ENCODE measurements at regions not wholly inside any gene's neighbourhood (a gene's known extent, or its start where the extent isn't known, plus 50 kb on each side); places are given as distances from the start of the nearest gene placed in this dataset.

GRCh38 chr1:90807329-90807728 lies 90.2 kb upstream of the BARHL2 start:
- no peaks in the 10 kb centered on the region for H4K20me1 ChIP-seq (ENCODE audit: insufficient read depth, low read length)
- H3K36me3 ChIP-seq (replicated peaks; ENCODE audit: insufficient read depth, low read length) = no peaks in the 10 kb centered on the region
- no peak overlapping the region for H2AFZ ChIP-seq (ENCODE audit: low read length)
- H3K27me3 ChIP-seq (replicated peaks; ENCODE audit: insufficient read depth, low read length) = no peaks in the 10 kb centered on the region
- no peak overlapping the region for H3K4me2 ChIP-seq (ENCODE audit: low read depth, low read length)
- H3K79me2 ChIP-seq (ENCODE audit: low read length) = no peaks in the 10 kb centered on the region
- H3K4me3 ChIP-seq (ENCODE audit: low read length) = no peak overlapping the region
- no peak for TF ChIP-seq CTCF (IDR thresholded peaks at IDR 0.05; ENCODE audit: low read length)
- no peak for TF ChIP-seq EZH2phosphoT487 (IDR thresholded peaks at IDR 0.05; ENCODE audit: low read length)
- no peak for TF ChIP-seq EZH2 (optimal IDR thresholded peaks at IDR 0.05; ENCODE audit: low read depth, low read length)
- no peaks in the 10 kb centered on the region for H3F3A ChIP-seq (ENCODE audit: insufficient read depth, low read length)
- no peak for DNase-seq
- H3K4me1 ChIP-seq (ENCODE audit: low read length) = no peaks in the 10 kb centered on the region
- no peak overlapping the region for H3K27ac ChIP-seq (ENCODE audit: low read length)
- no peaks in the 10 kb centered on the region; the same call in 1 of the 2 replicates for H3K9me2 ChIP-seq (replicated peaks; ENCODE audit: insufficient read depth, low read length)
- H3K9me3 ChIP-seq (replicated peaks; ENCODE audit: insufficient read depth, low read length) = no peaks in the 10 kb centered on the region
- no peak overlapping the region for H3K9ac ChIP-seq (ENCODE audit: low read length)

- H3K4me3 ChIP-seq (ENCODE audit: low read length) = no peak overlapping the region
- no peaks in the 10 kb centered on the region for H3K27me3 ChIP-seq (replicated peaks; ENCODE audit: insufficient read depth, low read length)
- no peak for DNase-seq
Measured at GRCh38 chr1:90802622-90803021, 85.5 kb upstream of the BARHL2 start.

GRCh38 chr1:90800012-90800717 lies 83.1 kb upstream of the BARHL2 start:
- Histone ChIP-seq H3K79me2 (ENCODE audit: low read length) (no peaks in the 10 kb centered on the region), H3K9ac (ENCODE audit: low read length) (no peak overlapping the region), H3K4me1 (ENCODE audit: low read length) (no peaks in the 10 kb centered on the region), H2AFZ (ENCODE audit: low read length) (no peak overlapping the region), H3K36me3 (replicated peaks; ENCODE audit: insufficient read depth, low read length) (no peaks in the 10 kb centered on the region), H3K27ac (ENCODE audit: low read length) (no peak overlapping the region), H3K27me3 (replicated peaks; ENCODE audit: insufficient read depth, low read length) (no peaks in the 10 kb centered on the region), H3F3A (ENCODE audit: insufficient read depth, low read length) (no peaks in the 10 kb centered on the region), H3K4me3 (ENCODE audit: low read length) (no peak overlapping the region), H3K9me3 (replicated peaks; ENCODE audit: insufficient read depth, low read length) (no peaks in the 10 kb centered on the region), H3K4me2 (ENCODE audit: low read depth, low read length) (no peak overlapping the region), H3K9me2 (replicated peaks; ENCODE audit: insufficient read depth, low read length) (no peaks in the 10 kb centered on the region), H4K20me1 (ENCODE audit: insufficient read depth, low read length) (no peaks in the 10 kb centered on the region)
- TF ChIP-seq CTCF (IDR thresholded peaks at IDR 0.05; ENCODE audit: low read length) (no peak), EZH2phosphoT487 (IDR thresholded peaks at IDR 0.05; ENCODE audit: low read length) (no peak), EZH2 (optimal IDR thresholded peaks at IDR 0.05; ENCODE audit: low read depth, low read length) (no peak)
- DNase-seq = no peak

More at GRCh38 chr1:90802622-90803021, 85.5 kb upstream of the BARHL2 start:
- Histone ChIP-seq H3K9me3 (replicated peaks; ENCODE audit: insufficient read depth, low read length) (no peaks in the 10 kb centered on the region), H2AFZ (ENCODE audit: low read length) (no peak overlapping the region), H4K20me1 (ENCODE audit: insufficient read depth, low read length) (no peaks in the 10 kb centered on the region), H3K9ac (ENCODE audit: low read length) (no peak overlapping the region), H3F3A (ENCODE audit: insufficient read depth, low read length) (no peaks in the 10 kb centered on the region), H3K36me3 (replicated peaks; ENCODE audit: insufficient read depth, low read length) (no peaks in the 10 kb centered on the region), H3K9me2 (replicated peaks; ENCODE audit: insufficient read depth, low read length) (no peaks in the 10 kb centered on the region; the same call in 1 of the 2 replicates), H3K27ac (ENCODE audit: low read length) (no peak overlapping the region), H3K79me2 (ENCODE audit: low read length) (no peaks in the 10 kb centered on the region), H3K4me2 (ENCODE audit: low read depth, low read length) (no peak overlapping the region), H3K4me1 (ENCODE audit: low read length) (no peaks in the 10 kb centered on the region)
- TF ChIP-seq EZH2 (optimal IDR thresholded peaks at IDR 0.05; ENCODE audit: low read depth, low read length) = no peak
- TF ChIP-seq CTCF (IDR thresholded peaks at IDR 0.05; ENCODE audit: low read length) = no peak
- TF ChIP-seq EZH2phosphoT487 (IDR thresholded peaks at IDR 0.05; ENCODE audit: low read length) = no peak
